ENCODE measurements at regions not wholly inside any gene's neighbourhood (a gene's known extent, or its start where the extent isn't known, plus 50 kb on each side); places are given as distances from the start of the nearest gene placed in this dataset.

GRCh38 chr2:2581331-2582159, 250.5 kb upstream of the MYT1L start:
- TF ChIP-seq, protein P1, sequence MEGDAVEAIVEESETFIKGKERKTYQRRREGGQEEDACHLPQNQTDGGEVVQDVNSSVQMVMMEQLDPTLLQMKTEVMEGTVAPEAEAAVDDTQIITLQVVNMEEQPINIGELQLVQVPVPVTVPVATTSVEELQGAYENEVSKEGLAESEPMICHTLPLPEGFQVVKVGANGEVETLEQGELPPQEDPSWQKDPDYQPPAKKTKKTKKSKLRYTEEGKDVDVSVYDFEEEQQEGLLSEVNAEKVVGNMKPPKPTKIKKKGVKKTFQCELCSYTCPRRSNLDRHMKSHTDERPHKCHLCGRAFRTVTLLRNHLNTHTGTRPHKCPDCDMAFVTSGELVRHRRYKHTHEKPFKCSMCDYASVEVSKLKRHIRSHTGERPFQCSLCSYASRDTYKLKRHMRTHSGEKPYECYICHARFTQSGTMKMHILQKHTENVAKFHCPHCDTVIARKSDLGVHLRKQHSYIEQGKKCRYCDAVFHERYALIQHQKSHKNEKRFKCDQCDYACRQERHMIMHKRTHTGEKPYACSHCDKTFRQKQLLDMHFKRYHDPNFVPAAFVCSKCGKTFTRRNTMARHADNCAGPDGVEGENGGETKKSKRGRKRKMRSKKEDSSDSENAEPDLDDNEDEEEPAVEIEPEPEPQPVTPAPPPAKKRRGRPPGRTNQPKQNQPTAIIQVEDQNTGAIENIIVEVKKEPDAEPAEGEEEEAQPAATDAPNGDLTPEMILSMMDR (IDR thresholded peaks at IDR 0.05 in 4 of 5, conservative IDR thresholded peaks at IDR 0.05 in 1 of 5): no peak
- no peak for TF ChIP-seq POLR2A (IDR thresholded peaks at IDR 0.05)

Measured in gastrocnemius medialis (tissue), 4 donors.